NCI-H510A (cell line): ENCODE measurements at regions not wholly inside any gene's neighbourhood (a gene's known extent, or its start where the extent isn't known, plus 50 kb on each side); places are given as distances from the start of the nearest gene placed in this dataset.
"Not testable (repeated sequence)": the region's sequence is repeated elsewhere in the genome, so short reads cannot be mapped to it uniquely, and the experiment has no call there.

ENCODE experiments used
- DNase-seq: peaks from one replicate; lab custom pipeline; 2025; lab: John Stamatoyannopoulos, UW

GRCh38 chr4:79217025-79217424 lies 108.8 kb downstream of the NAA11 start:
- DNase-seq, result no peak

GRCh38 chr4:79213702-79214101 lies 112.2 kb downstream of the NAA11 start:
- DNase-seq, result no peak

- DNase-seq, result no peak
Observed at GRCh38 chr4:79213010-79213409, 112.9 kb downstream of the NAA11 start.

GRCh38 chr4:79212311-79212710 lies 113.5 kb downstream of the NAA11 start:
- no peak for DNase-seq

- no peak for DNase-seq
Observed at GRCh38 chr4:79211490-79211889, 114.4 kb downstream of the NAA11 start.

GRCh38 chr4:79210636-79211049 lies 115.2 kb downstream of the NAA11 start:
- no peak for DNase-seq

GRCh38 chr4:79209822-79210635 lies 115.8 kb downstream of the NAA11 start:
- DNase-seq, result no peak

GRCh38 chr4:79209081-79209480 lies 116.8 kb downstream of the NAA11 start:
- no peak for DNase-seq

- DNase-seq, result no peak
Observed at GRCh38 chr4:79207281-79207680, 118.6 kb downstream of the NAA11 start.

- no peak for DNase-seq
Observed at GRCh38 chr4:79206660-79207059, 119.2 kb downstream of the NAA11 start.

- no peak for DNase-seq
Observed at GRCh38 chr4:79205121-79205520, 120.7 kb downstream of the NAA11 start.

GRCh38 chr4:79201971-79202370 lies 123.9 kb downstream of the NAA11 start:
- DNase-seq, result no peak

- no peak for DNase-seq
Observed at GRCh38 chr4:79199743-79200142, 126.1 kb downstream of the NAA11 start.

- no peak for DNase-seq
Observed at GRCh38 chr4:79198951-79199587, 126.8 kb downstream of the NAA11 start.

- DNase-seq, result no peak
Observed at GRCh38 chr4:79197275-79198009, 128.4 kb downstream of the NAA11 start.

GRCh38 chr4:79191292-79191691 lies 134.6 kb downstream of the NAA11 start:
- not testable (repeated sequence) for DNase-seq

GRCh38 chr4:79185526-79186045 lies 140.3 kb downstream of the NAA11 start:
- DNase-seq, result no peak

- DNase-seq, result no peak
Observed at GRCh38 chr4:79184476-79184875, 141.4 kb downstream of the NAA11 start.

GRCh38 chr4:79182209-79182608 lies 143.7 kb downstream of the NAA11 start:
- DNase-seq, result no peak

GRCh38 chr4:79181190-79181589 lies 144.7 kb downstream of the NAA11 start:
- no peak for DNase-seq

GRCh38 chr4:79178760-79179159 lies 147.1 kb downstream of the NAA11 start:
- no peak for DNase-seq

GRCh38 chr4:79177388-79177787 lies 148.5 kb downstream of the NAA11 start:
- no peak for DNase-seq

- DNase-seq, result no peak
Observed at GRCh38 chr4:79176351-79176750, 149.5 kb downstream of the NAA11 start.
